Epithelial cell of proximal tubule (primary cell): ENCODE measurements at regions not wholly inside any gene's neighbourhood (a gene's known extent, or its start where the extent isn't known, plus 50 kb on each side); places are given as distances from the start of the nearest gene placed in this dataset.

ENCODE experiments used
- DNase-seq: peaks from one replicate; pipeline ENCODE4 v3.0.0-alpha.2; 2011; ENCODE audit warnings: low read depth
- H3K4me3 ChIP-seq: 2 replicates; pipeline ENCODE4 v1.5.1; 2011; ENCODE audit warnings: low read depth, mild to moderate bottlenecking, low read length
- TF ChIP-seq, protein P1 (sequence below): conservative IDR thresholded peaks from 2 replicates; pipeline ENCODE4 v1.5.1; 2012; ENCODE audit warnings: low read depth, mild to moderate bottlenecking, low read length

DNA sequence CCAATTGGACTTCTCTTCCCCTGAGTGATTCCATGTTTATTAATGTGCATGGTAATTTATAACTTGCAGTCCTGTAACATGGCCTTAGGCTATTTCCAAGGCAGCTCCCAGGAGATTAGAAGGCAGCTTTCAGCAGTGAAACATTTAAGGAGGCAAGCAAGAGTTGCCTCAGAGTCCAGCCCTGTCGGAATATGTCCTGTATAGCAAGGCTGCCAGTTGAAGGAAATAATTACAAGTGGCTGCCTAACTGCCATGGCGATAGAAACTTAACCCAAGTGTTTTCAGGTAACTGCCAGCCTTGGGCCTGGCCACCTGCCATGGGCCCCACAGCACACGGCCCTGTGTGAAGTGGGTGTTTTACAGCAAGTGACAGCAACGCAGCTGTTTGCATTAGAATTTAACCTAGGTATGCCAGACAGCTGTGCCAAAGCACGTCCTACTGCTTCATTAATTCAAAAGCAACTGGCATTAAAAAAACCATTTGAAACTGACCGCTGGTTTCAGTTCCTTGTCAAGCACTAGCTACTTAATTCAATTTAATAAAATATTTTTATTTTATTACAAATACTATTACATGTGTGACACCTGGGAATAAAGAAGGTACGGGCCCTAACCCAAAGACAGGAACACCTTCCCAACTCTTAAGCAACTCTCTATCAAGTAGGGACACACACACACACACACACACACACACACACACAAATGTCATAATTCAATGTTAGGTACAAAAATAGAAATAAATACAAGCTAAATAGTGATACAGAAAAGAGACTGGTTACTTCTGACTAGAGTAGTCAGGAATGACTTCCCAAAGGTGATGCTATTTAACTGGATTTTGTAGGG lies 151.8 kb upstream of the HEY2 start:
- DNase-seq, result peak; percentile 62
- TF ChIP-seq, protein P1, sequence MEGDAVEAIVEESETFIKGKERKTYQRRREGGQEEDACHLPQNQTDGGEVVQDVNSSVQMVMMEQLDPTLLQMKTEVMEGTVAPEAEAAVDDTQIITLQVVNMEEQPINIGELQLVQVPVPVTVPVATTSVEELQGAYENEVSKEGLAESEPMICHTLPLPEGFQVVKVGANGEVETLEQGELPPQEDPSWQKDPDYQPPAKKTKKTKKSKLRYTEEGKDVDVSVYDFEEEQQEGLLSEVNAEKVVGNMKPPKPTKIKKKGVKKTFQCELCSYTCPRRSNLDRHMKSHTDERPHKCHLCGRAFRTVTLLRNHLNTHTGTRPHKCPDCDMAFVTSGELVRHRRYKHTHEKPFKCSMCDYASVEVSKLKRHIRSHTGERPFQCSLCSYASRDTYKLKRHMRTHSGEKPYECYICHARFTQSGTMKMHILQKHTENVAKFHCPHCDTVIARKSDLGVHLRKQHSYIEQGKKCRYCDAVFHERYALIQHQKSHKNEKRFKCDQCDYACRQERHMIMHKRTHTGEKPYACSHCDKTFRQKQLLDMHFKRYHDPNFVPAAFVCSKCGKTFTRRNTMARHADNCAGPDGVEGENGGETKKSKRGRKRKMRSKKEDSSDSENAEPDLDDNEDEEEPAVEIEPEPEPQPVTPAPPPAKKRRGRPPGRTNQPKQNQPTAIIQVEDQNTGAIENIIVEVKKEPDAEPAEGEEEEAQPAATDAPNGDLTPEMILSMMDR, result no peak
- no peak overlapping the region for H3K4me3 ChIP-seq

DNA sequence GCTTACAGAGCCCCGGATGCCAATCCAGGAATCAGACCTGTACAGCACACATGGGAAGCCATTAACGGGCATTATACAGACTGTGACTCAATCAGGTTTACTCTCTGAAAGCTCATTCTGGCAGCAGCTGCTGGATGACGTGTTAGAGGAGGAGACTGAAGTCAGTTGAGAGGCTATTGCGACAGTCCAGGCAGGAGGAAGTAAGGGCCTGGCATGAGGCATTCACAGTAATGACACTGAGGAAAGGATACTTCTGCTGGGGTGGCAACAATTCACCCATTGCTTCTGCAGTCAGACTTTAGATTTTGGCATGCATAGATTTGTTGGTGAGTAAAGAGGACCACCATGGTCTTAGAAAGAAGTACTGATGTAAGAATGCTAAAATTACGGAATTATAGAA lies 151.0 kb upstream of the HEY2 start:
- TF ChIP-seq, protein P1, result no peak
- peak; percentile 32 for DNase-seq

DNA sequence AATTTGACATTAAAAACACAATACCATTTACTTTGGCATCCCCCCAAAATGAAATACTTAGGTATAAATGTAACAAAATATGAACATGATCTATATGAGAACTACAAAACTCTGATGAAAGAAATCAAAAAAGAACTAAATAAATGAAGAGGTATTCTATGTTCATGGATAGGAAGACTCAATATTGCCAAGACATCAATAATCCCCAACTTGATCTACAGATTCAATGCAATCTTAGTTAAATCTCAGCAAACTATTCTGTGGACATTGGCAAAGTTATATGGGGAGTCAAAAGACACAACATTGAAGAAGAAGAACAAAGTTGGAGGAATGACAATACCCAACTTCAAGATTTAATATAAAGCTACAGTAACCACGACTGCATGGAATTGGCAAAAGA lies 145.2 kb upstream of the HEY2 start:
- DNase-seq, result no peak
- TF ChIP-seq, protein P1, result no peak
- no peak overlapping the region for H3K4me3 ChIP-seq

More for the DNA sequence above, 151.0 kb upstream of the HEY2 start:
- H3K4me3 ChIP-seq, result no peak overlapping the region

DNA sequence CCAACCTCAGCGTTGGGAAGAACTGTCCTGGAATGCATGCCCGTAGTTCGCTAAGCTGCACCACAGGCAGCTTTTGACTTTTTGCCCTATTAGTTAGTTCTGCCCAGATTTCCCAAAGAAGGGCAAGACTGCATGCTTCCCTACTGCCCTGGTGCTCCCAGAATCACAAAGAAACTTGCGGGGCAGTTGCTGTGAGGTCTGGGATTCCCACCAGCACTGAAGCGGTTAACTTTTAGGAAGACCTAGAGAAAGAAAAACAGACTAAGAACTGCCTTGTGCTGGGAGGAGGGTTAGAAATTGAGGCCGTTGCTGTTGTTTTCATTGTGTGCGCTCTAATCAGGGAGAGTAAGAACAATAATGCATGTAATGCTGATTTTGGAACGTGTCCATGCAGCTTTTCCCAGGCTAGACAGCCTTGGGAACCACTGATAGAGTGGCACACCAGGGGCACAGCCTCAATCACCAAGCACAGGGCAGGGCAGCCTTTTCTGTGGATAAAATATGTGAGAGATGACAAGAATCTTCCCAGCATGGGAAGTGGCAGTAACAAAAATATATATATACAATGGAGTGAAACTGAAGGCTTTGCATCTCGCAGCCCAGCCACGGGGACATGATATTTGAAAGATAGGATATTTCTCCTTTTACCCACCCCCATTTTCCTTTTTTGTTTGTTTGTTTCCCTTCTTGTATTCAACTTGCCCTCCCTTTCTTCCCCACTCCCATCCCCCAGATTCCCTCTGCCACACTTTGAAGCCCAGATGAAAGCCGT lies 137.7 kb upstream of the HEY2 start:
- H3K4me3 ChIP-seq, result no peak overlapping the region
- DNase-seq, result peak; percentile 7
- TF ChIP-seq, protein P1, result no peak

DNA sequence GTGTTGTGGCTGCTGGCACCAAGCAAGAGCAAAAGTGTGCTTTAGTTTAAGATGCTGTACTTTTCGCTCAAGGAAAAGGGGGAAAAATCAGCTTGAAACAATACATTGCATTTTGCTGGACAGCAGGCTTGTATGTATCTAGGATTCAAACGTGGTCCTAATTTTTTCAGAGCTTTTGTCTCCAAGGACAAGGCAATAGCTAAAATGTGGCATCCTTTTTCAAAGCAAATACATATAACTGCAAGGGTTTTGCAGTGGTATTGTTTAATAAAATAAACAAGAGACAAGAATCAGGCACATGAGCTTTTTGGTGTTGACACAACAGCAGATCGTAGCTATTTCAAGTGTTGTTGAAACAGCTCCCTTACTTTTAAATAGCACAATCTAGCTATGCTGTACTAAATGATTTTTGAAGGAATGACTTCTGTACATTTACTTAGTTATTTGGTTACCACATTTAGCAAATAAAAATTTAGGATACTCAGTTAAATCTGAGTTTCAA lies 137.0 kb upstream of the HEY2 start:
- DNase-seq, result no peak
- H3K4me3 ChIP-seq, result no peak overlapping the region
- TF ChIP-seq, protein P1, result no peak

DNA sequence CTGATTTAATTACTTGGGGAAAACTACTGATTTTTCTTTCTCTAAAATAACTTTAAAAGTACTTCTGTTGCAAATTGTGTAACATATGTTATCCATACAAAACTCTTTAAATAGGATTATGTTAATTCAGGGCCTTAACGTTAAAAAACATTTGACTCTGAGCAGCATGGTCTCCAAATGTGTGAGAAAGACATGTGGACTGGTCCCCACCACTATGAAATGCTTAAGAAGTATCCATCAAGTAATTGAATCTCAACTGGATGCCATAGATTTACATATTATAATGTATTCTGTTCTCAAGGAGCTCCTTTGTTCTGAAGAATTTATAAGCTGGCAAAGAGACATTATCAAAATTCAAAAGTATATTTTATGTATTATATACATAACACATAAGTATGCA lies 130.8 kb upstream of the HEY2 start:
- TF ChIP-seq, protein P1, result no peak
- H3K4me3 ChIP-seq, result no peak overlapping the region

More for the DNA sequence above, 130.8 kb upstream of the HEY2 start:
- DNase-seq, result no peak
